ENCODE measurements at regions not wholly inside any gene's neighbourhood (a gene's known extent, or its start where the extent isn't known, plus 50 kb on each side); places are given as distances from the start of the nearest gene placed in this dataset.

DNA sequence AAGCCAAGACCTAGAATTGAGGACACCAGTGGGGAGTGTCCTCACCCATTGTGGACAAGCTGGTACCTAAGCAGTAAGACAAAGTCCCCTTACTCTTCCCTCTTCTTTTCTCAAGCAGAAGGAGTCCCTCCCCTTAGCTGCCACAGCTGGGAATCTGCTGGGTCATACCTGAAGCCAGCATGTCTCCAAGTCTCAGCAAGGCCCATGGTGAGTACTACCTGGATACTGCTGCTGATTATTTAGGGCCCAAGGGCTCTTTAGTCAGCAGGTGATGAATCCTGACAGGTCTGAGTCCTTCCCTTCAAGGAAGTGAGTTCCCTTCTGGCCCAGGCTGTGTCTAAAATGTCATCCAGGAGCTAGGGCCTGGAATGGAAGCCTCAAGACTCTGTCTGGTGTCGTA, 198.6 kb upstream of the STK17B start:
- TF ChIP-seq, protein P1, sequence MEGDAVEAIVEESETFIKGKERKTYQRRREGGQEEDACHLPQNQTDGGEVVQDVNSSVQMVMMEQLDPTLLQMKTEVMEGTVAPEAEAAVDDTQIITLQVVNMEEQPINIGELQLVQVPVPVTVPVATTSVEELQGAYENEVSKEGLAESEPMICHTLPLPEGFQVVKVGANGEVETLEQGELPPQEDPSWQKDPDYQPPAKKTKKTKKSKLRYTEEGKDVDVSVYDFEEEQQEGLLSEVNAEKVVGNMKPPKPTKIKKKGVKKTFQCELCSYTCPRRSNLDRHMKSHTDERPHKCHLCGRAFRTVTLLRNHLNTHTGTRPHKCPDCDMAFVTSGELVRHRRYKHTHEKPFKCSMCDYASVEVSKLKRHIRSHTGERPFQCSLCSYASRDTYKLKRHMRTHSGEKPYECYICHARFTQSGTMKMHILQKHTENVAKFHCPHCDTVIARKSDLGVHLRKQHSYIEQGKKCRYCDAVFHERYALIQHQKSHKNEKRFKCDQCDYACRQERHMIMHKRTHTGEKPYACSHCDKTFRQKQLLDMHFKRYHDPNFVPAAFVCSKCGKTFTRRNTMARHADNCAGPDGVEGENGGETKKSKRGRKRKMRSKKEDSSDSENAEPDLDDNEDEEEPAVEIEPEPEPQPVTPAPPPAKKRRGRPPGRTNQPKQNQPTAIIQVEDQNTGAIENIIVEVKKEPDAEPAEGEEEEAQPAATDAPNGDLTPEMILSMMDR (IDR thresholded peaks at IDR 0.05): no peak
- no peak for TF ChIP-seq EZH2 (IDR thresholded peaks at IDR 0.05; ENCODE audit: borderline replicate concordance, insufficient read depth, low read depth, low read length, poor library complexity, severe bottlenecking)
